ENCODE measurements at regions not wholly inside any gene's neighbourhood (a gene's known extent, or its start where the extent isn't known, plus 50 kb on each side); places are given as distances from the start of the nearest gene placed in this dataset.

- H3K9me3 ChIP-seq (ENCODE audit: control insufficient read depth, insufficient read depth, low read depth, low read length) = peaks cover 7% of the 10 kb centered on the region; the same call in 1 of the 2 replicates
- no peak overlapping the region for H3K27ac ChIP-seq (ENCODE audit: low read length)
- no peaks in the 10 kb centered on the region for H3K36me3 ChIP-seq (ENCODE audit: control insufficient read depth, insufficient read depth, low read length)
- CTCF ChIA-PET = no interaction called here
- POLR2A ChIA-PET = no interaction called here
- intact Hi-C loops (cut with micrococcal nuclease; ENCODE audit: unreplicated experiment) = no loop called here
- H3K27me3 ChIP-seq (ENCODE audit: control insufficient read depth, insufficient read depth, low read length) = no peaks in the 10 kb centered on the region
- no peak overlapping the region for H3K4me3 ChIP-seq (ENCODE audit: low read depth in 2 of 2, low read length in 2 of 2)
- no TSS peak for BruUV-seq (replicated peaks)
- in situ Hi-C loops (cut with HindIII; ENCODE audit: low pct_unique_long_range_greater_than_20kb, low sequenced_read_pairs) = no loop called here
- H3K4me1 ChIP-seq (ENCODE audit: control insufficient read depth, insufficient read depth, low read length) = no peaks in the 10 kb centered on the region
- DNase-seq (ENCODE audit: low read depth, low spot score) (no peak), ATAC-seq (no peak)
- TF ChIP-seq TCF7L2 (IDR thresholded peaks at IDR 0.05; ENCODE audit: low read depth, low read length) (no peak), POLR2AphosphoS5 (IDR thresholded peaks at IDR 0.05; ENCODE audit: low read depth, low read length) (no peak), SIN3A (IDR thresholded peaks at IDR 0.05; ENCODE audit: borderline replicate concordance, insufficient read depth, low read depth, low read length) (no peak)
- TF ChIP-seq, protein P1, sequence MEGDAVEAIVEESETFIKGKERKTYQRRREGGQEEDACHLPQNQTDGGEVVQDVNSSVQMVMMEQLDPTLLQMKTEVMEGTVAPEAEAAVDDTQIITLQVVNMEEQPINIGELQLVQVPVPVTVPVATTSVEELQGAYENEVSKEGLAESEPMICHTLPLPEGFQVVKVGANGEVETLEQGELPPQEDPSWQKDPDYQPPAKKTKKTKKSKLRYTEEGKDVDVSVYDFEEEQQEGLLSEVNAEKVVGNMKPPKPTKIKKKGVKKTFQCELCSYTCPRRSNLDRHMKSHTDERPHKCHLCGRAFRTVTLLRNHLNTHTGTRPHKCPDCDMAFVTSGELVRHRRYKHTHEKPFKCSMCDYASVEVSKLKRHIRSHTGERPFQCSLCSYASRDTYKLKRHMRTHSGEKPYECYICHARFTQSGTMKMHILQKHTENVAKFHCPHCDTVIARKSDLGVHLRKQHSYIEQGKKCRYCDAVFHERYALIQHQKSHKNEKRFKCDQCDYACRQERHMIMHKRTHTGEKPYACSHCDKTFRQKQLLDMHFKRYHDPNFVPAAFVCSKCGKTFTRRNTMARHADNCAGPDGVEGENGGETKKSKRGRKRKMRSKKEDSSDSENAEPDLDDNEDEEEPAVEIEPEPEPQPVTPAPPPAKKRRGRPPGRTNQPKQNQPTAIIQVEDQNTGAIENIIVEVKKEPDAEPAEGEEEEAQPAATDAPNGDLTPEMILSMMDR (IDR thresholded peaks at IDR 0.05) = no peak
- TF ChIP-seq, protein P2, sequence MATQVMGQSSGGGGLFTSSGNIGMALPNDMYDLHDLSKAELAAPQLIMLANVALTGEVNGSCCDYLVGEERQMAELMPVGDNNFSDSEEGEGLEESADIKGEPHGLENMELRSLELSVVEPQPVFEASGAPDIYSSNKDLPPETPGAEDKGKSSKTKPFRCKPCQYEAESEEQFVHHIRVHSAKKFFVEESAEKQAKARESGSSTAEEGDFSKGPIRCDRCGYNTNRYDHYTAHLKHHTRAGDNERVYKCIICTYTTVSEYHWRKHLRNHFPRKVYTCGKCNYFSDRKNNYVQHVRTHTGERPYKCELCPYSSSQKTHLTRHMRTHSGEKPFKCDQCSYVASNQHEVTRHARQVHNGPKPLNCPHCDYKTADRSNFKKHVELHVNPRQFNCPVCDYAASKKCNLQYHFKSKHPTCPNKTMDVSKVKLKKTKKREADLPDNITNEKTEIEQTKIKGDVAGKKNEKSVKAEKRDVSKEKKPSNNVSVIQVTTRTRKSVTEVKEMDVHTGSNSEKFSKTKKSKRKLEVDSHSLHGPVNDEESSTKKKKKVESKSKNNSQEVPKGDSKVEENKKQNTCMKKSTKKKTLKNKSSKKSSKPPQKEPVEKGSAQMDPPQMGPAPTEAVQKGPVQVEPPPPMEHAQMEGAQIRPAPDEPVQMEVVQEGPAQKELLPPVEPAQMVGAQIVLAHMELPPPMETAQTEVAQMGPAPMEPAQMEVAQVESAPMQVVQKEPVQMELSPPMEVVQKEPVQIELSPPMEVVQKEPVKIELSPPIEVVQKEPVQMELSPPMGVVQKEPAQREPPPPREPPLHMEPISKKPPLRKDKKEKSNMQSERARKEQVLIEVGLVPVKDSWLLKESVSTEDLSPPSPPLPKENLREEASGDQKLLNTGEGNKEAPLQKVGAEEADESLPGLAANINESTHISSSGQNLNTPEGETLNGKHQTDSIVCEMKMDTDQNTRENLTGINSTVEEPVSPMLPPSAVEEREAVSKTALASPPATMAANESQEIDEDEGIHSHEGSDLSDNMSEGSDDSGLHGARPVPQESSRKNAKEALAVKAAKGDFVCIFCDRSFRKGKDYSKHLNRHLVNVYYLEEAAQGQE (IDR thresholded peaks at IDR 0.05; ENCODE audit: insufficient read depth in 1 of 2, low read depth in 2 of 2, low read length in 1 of 2) = no peak
Measured at GRCh38 chr11:106233191-106233590, 155.7 kb downstream of the AASDHPPT start.

DNA sequence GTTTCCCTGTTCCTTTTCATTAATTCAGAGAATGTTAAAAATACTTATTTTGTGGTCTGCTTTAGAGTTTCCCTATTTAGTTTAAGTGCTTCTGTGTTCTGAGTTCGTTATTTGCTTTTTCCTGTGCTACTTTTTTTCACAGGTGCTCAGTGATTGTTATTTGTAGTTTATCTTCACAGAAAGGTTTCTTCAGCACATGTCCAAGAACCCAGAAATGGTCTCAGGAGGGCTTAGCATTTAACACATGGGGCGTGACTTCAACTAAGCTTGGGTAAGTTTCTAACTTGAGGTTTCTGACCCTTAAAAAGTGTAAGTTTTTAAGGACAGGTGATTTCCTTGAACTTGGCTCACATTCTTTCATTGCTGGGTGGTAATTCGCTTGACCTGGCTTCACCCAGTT, 157.3 kb downstream of the AASDHPPT start:
- ChIA-PET CTCF (no interaction called here), POLR2A (no interaction called here)
- Histone ChIP-seq H3K36me3 (ENCODE audit: control insufficient read depth, insufficient read depth, low read length) (no peaks in the 10 kb centered on the region), H3K4me3 (ENCODE audit: low read depth in 2 of 2, low read length in 2 of 2) (no peak overlapping the region), H3K27ac (ENCODE audit: low read length) (no peak overlapping the region), H3K4me1 (ENCODE audit: control insufficient read depth, insufficient read depth, low read length) (no peaks in the 10 kb centered on the region), H3K9me3 (ENCODE audit: control insufficient read depth, insufficient read depth, low read depth, low read length) (peaks cover 7% of the 10 kb centered on the region; the same call in 1 of the 2 replicates), H3K27me3 (ENCODE audit: control insufficient read depth, insufficient read depth, low read length) (no peaks in the 10 kb centered on the region)
- no peak for TF ChIP-seq POLR2AphosphoS5 (IDR thresholded peaks at IDR 0.05; ENCODE audit: low read depth, low read length)
- TF ChIP-seq, protein P2 (IDR thresholded peaks at IDR 0.05; ENCODE audit: insufficient read depth in 1 of 2, low read depth in 2 of 2, low read length in 1 of 2) = no peak
- TF ChIP-seq, protein P1 (IDR thresholded peaks at IDR 0.05) = no peak
- TF ChIP-seq TCF7L2 (IDR thresholded peaks at IDR 0.05; ENCODE audit: low read depth, low read length) = no peak
- ATAC-seq (no peak), DNase-seq (ENCODE audit: low read depth, low spot score) (no peak)
- intact Hi-C loops (cut with micrococcal nuclease; ENCODE audit: unreplicated experiment) (no loop called here), in situ Hi-C loops (cut with HindIII; ENCODE audit: low pct_unique_long_range_greater_than_20kb, low sequenced_read_pairs) (no loop called here)
- BruUV-seq (replicated peaks) = no TSS peak
